ENCODE measurements at regions not wholly inside any gene's neighbourhood (a gene's known extent, or its start where the extent isn't known, plus 50 kb on each side); places are given as distances from the start of the nearest gene placed in this dataset.

GRCh38 chr12:64968989-64969819 is 144.8 kb downstream of the TBC1D30 start:
- no TSS peak for BruUV-seq (replicated peaks)
- CTCF ChIA-PET, result interaction anchor here (1.1 kb wide), 1 partner anchor 30 kb away, joined by 4 read pairs; no protein-coding TSS in a partner anchor
- TF ChIP-seq CTCF (IDR thresholded peaks at IDR 0.05; ENCODE audit: unreplicated experiment), result no peak

GRCh38 chr12:64976131-64976530 is 145.0 kb downstream of the WIF1 start:
- POLR2A ChIA-PET, result no interaction called here
- Mint-ChIP-seq H3K27ac (ENCODE audit: low read depth, unreplicated experiment) (no peak overlapping the region), H3K4me3 (ENCODE audit: unreplicated experiment) (no peak overlapping the region), H3K36me3 (ENCODE audit: insufficient read depth, unreplicated experiment) (no peaks in the 10 kb centered on the region), H3K27me3 (ENCODE audit: insufficient read depth, unreplicated experiment) (peaks cover 69% of the 10 kb centered on the region), H3K9me3 (ENCODE audit: unreplicated experiment) (peaks cover 21% of the 10 kb centered on the region), H3K4me1 (ENCODE audit: insufficient read depth, unreplicated experiment) (peaks cover 7% of the 10 kb centered on the region)
- CTCF ChIA-PET, result no interaction called here
- peak; percentile 33 for DNase-seq (ENCODE audit: unreplicated experiment)
- intact Hi-C loops (cut with micrococcal nuclease), result no loop called here
- no peak for TF ChIP-seq CTCF (IDR thresholded peaks at IDR 0.05; ENCODE audit: unreplicated experiment)
- no TSS peak for BruUV-seq (replicated peaks)

More at GRCh38 chr12:64968989-64969819, 144.8 kb downstream of the TBC1D30 start:
- H3K27ac Mint-ChIP-seq (ENCODE audit: low read depth, unreplicated experiment), result no peak overlapping the region
- peaks cover 45% of the 10 kb centered on the region for H3K27me3 Mint-ChIP-seq (ENCODE audit: insufficient read depth, unreplicated experiment)
- H3K4me3 Mint-ChIP-seq (ENCODE audit: unreplicated experiment), result no peak overlapping the region
- intact Hi-C loops (cut with micrococcal nuclease), result no loop called here
- POLR2A ChIA-PET, result interaction anchor here (0.7 kb wide), 1 partner anchor 26 kb away, joined by 3 read pairs; no protein-coding TSS in a partner anchor
- H3K36me3 Mint-ChIP-seq (ENCODE audit: insufficient read depth, unreplicated experiment), result no peaks in the 10 kb centered on the region
- H3K9me3 Mint-ChIP-seq (ENCODE audit: unreplicated experiment), result peaks cover 12% of the 10 kb centered on the region
- DNase-seq (ENCODE audit: unreplicated experiment), result peak; percentile 55
- H3K4me1 Mint-ChIP-seq (ENCODE audit: insufficient read depth, unreplicated experiment), result no peaks in the 10 kb centered on the region

- H3K4me1 Mint-ChIP-seq (ENCODE audit: insufficient read depth, unreplicated experiment), result peaks cover 12% of the 10 kb centered on the region
- peaks cover 5% of the 10 kb centered on the region for H3K36me3 Mint-ChIP-seq (ENCODE audit: insufficient read depth, unreplicated experiment)
- peaks cover 17% of the 10 kb centered on the region for H3K27me3 Mint-ChIP-seq (ENCODE audit: insufficient read depth, unreplicated experiment)
- peaks cover 37% of the 10 kb centered on the region for H3K9me3 Mint-ChIP-seq (ENCODE audit: unreplicated experiment)
- POLR2A ChIA-PET, result interaction anchor here (0.6 kb wide), 3 partner anchors 11 to 79 kb away, joined by 3 to 7 read pairs (median 3); no protein-coding TSS in a partner anchor
- no peak for TF ChIP-seq CTCF (IDR thresholded peaks at IDR 0.05; ENCODE audit: unreplicated experiment)
- H3K27ac Mint-ChIP-seq (ENCODE audit: low read depth, unreplicated experiment), result peak overlapping the region; percentile 95
- intact Hi-C loops (cut with micrococcal nuclease), result no loop called here
- H3K4me3 Mint-ChIP-seq (ENCODE audit: unreplicated experiment), result no peak overlapping the region
- CTCF ChIA-PET, result interaction anchor here (0.6 kb wide), 1 partner anchor 64 kb away, joined by 4 read pairs; no protein-coding TSS in a partner anchor
- peak; percentile 65 for DNase-seq (ENCODE audit: unreplicated experiment)
- BruUV-seq (replicated peaks), result no TSS peak
Measured at GRCh38 chr12:64983771-64984278, 137.3 kb downstream of the WIF1 start.

DNA sequence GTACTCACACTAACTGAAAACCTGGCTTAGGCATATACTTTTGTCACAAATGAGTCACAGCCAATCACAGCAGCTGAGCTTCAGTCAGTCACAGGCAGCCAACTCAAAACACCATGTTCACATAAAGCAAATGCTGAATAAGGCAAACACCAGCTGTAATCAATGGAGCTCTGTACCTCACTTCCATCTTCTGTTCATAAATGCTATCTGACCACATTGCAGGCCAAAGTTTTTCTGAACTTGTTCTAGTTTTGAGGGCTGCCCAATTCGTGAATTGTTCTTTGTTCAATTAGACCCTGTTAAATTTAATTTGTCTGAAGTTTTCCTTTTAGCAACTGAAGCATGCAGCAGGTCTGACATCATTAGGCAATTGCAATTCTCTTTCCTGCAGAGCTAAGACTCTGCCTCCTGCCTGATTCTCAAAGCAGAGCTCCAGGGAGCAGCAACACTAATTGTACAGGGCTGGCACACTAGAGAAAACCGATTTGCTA is 129.9 kb downstream of the WIF1 start:
- Mint-ChIP-seq H3K36me3 (ENCODE audit: insufficient read depth, unreplicated experiment) (no peaks in the 10 kb centered on the region), H3K27me3 (ENCODE audit: insufficient read depth, unreplicated experiment) (no peaks in the 10 kb centered on the region), H3K4me1 (ENCODE audit: insufficient read depth, unreplicated experiment) (peaks cover 5% of the 10 kb centered on the region), H3K27ac (ENCODE audit: low read depth, unreplicated experiment) (no peak overlapping the region), H3K4me3 (ENCODE audit: unreplicated experiment) (no peak overlapping the region), H3K9me3 (ENCODE audit: unreplicated experiment) (no peaks in the 10 kb centered on the region)
- no peak for TF ChIP-seq CTCF (IDR thresholded peaks at IDR 0.05; ENCODE audit: unreplicated experiment)
- ChIA-PET POLR2A (no interaction called here), CTCF (no interaction called here)
- no TSS peak for BruUV-seq (replicated peaks)
- no peak for DNase-seq (ENCODE audit: unreplicated experiment)
- intact Hi-C loops (cut with micrococcal nuclease), result no loop called here

Data from MCF 10A (cell line).